Mesenchymal stem cell (in vitro differentiated cells and primary cell): ENCODE measurements at regions not wholly inside any gene's neighbourhood (a gene's known extent, or its start where the extent isn't known, plus 50 kb on each side); places are given as distances from the start of the nearest gene placed in this dataset.
"Not testable (repeated sequence)": the region's sequence is repeated elsewhere in the genome, so short reads cannot be mapped to it uniquely, and the experiment has no call there.

Experiments used
- DNase-seq: peaks from one replicate; pipeline ENCODE4 v3.0.0-alpha.2; 2013
- H2AFZ ChIP-seq: one replicate; pipeline ENCODE4 v1.6.1; 2013; ENCODE audit warnings: low read depth, mild to moderate bottlenecking, control low read depth, inconsistent platforms, low read length, moderate library complexity
- H2AK5ac ChIP-seq: 2 replicates; pipeline ENCODE4 v1.6.1; 2013; ENCODE audit warnings: low read length, moderate library complexity, mild to moderate bottlenecking, inconsistent platforms; ENCODE audit not compliant: severe bottlenecking
- H2BK120ac ChIP-seq: one replicate; pipeline ENCODE4 v1.6.1; 2013; ENCODE audit warnings: low read depth, mild to moderate bottlenecking, inconsistent platforms, low read length, moderate library complexity
- H2BK12ac ChIP-seq, 2 experiments: one replicate each; pipeline ENCODE4 v1.6.1; 2013; ENCODE audit warnings: inconsistent platforms in 2 of 2, low read length in 2 of 2, mild to moderate bottlenecking in 2 of 2, moderate library complexity in 2 of 2, control low read depth in 1 of 2
- H2BK15ac ChIP-seq: one replicate; pipeline ENCODE4 v1.6.1; 2013; ENCODE audit warnings: mild to moderate bottlenecking, low read depth, inconsistent platforms; ENCODE audit not compliant: poor library complexity, severe bottlenecking
- H2BK5ac ChIP-seq: 2 replicates; pipeline ENCODE4 v1.6.1; 2013; ENCODE audit warnings: low read depth, mild to moderate bottlenecking, low read length, control low read depth, inconsistent platforms; ENCODE audit not compliant: poor library complexity, severe bottlenecking
- H3K14ac ChIP-seq, 2 experiments: one replicate each; pipeline ENCODE4 v1.6.1; 2013; ENCODE audit warnings: inconsistent platforms in 2 of 2, low read length in 2 of 2, control low read depth in 1 of 2, mild to moderate bottlenecking in 1 of 2, moderate library complexity in 1 of 2
- H3K18ac ChIP-seq, 2 experiments: one replicate each; pipeline ENCODE4 v1.6.1; 2013; ENCODE audit warnings: inconsistent platforms in 2 of 2, low read length in 2 of 2, control low read depth in 1 of 2, low read depth in 1 of 2, mild to moderate bottlenecking in 1 of 2
- H3K23ac ChIP-seq, 2 experiments: one replicate each; pipeline ENCODE4 v1.6.1; 2013; ENCODE audit warnings: inconsistent platforms in 2 of 2, low read length in 2 of 2, mild to moderate bottlenecking in 2 of 2, moderate library complexity in 2 of 2, control low read depth in 1 of 2
- H3K27ac ChIP-seq: 2 replicates; pipeline ENCODE4 v1.5.1; 2013; ENCODE audit warnings: mild to moderate bottlenecking, moderate library complexity, low read length, control low read depth, inconsistent platforms; ENCODE audit not compliant: poor library complexity, severe bottlenecking
- H3K27me3 ChIP-seq, 2 experiments: 2 replicates each; pipeline versions ENCODE4 v1.6.1 to v1.7.0; 2013; ENCODE audit warnings: low read length in 2 of 2, mild to moderate bottlenecking in 2 of 2, moderate library complexity in 2 of 2, control low read depth in 1 of 2, inconsistent platforms in 1 of 2; ENCODE audit not compliant: control insufficient read depth in 1 of 2, insufficient read depth in 1 of 2
- H3K36me3 ChIP-seq, 2 experiments: 2 replicates each; pipeline versions ENCODE4 v1.6.1 to v1.7.0; 2013; ENCODE audit warnings: low read length in 2 of 2, control low read depth in 1 of 2, inconsistent platforms in 1 of 2, low read depth in 1 of 2, mild to moderate bottlenecking in 1 of 2; ENCODE audit not compliant: insufficient read depth in 2 of 2, control insufficient read depth in 1 of 2
- H3K4ac ChIP-seq, 2 experiments: one replicate each; pipeline ENCODE4 v1.6.1; 2013; ENCODE audit warnings: inconsistent platforms in 2 of 2, low read length in 2 of 2, mild to moderate bottlenecking in 2 of 2, moderate library complexity in 2 of 2, control low read depth in 1 of 2, low read depth in 1 of 2
- H3K4me1 ChIP-seq: 2 replicates; pipeline ENCODE4 v1.6.1; 2013; ENCODE audit warnings: low read depth, low read length, control low read depth; ENCODE audit not compliant: control insufficient read depth, insufficient read depth
- H3K4me2 ChIP-seq: 2 replicates; pipeline ENCODE4 v1.6.1; 2013; ENCODE audit warnings: low read length, mild to moderate bottlenecking, inconsistent platforms; ENCODE audit not compliant: poor library complexity, severe bottlenecking
- H3K4me3 ChIP-seq, 2 experiments: 2 replicates each; pipeline versions ENCODE4 v1.5.1 to v1.7.0; 2013; ENCODE audit warnings: low read length in 2 of 2, mild to moderate bottlenecking in 2 of 2, control low read depth in 1 of 2, low read depth in 1 of 2; ENCODE audit not compliant: insufficient read depth in 1 of 2
- H3K79me1 ChIP-seq: replicated peaks from 2 replicates; pipeline ENCODE4 v1.6.1; 2013; ENCODE audit warnings: mild to moderate bottlenecking, control low read depth, low read length, inconsistent platforms; ENCODE audit not compliant: poor library complexity, severe bottlenecking
- H3K9ac ChIP-seq: 2 replicates; pipeline ENCODE4 v1.7.0; 2013; ENCODE audit warnings: mild to moderate bottlenecking, low read length, moderate library complexity
- H3K9me3 ChIP-seq: 2 replicates; pipeline ENCODE4 v1.7.0; 2013; ENCODE audit warnings: mild to moderate bottlenecking, low read length; ENCODE audit not compliant: control insufficient read depth
- H4K8ac ChIP-seq: one replicate; pipeline ENCODE4 v1.6.1; 2013; ENCODE audit warnings: inconsistent platforms, mild to moderate bottlenecking, low read length, moderate library complexity
- H4K91ac ChIP-seq: one replicate; pipeline ENCODE4 v1.6.1; 2013; ENCODE audit warnings: mild to moderate bottlenecking, low read length, inconsistent platforms
- WGBS: methylation state at CpG from one replicate; pipeline ENCODE4 v1.1.7; 2013; ENCODE audit warnings: mixed read lengths; 5-methylcytosine and 5-hydroxymethylcytosine counted together

- H2BK15ac ChIP-seq, H3K23ac ChIP-seq, H3K4me1 ChIP-seq, H3K18ac ChIP-seq, H3K14ac ChIP-seq, H3K4ac ChIP-seq, H4K8ac ChIP-seq, H2BK12ac ChIP-seq, H2AK5ac ChIP-seq, H2BK120ac ChIP-seq, DNase-seq, H3K27me3 ChIP-seq, H2AFZ ChIP-seq, H3K79me1 ChIP-seq, H3K36me3 ChIP-seq, H3K4me3 ChIP-seq, H3K9ac ChIP-seq, H3K9me3 ChIP-seq, H3K4me2 ChIP-seq, H4K91ac ChIP-seq, H3K27ac ChIP-seq, H2BK5ac ChIP-seq: not testable (repeated sequence)
- 81% methylated on average over 9 of the region's 9 CpGs for WGBS
These were observed 71.0 kb downstream of the UGT2B4 start for GRCh38 chr4:69424722-69425121.
